HepG2 (cell line): ENCODE measurements at regions not wholly inside any gene's neighbourhood (a gene's known extent, or its start where the extent isn't known, plus 50 kb on each side); places are given as distances from the start of the nearest gene placed in this dataset.
A peak's percentile ranks its signal among the peaks of the same experiment; 100 is the strongest.

Experiments used
- ATAC-seq: fragments of 200-7000 bp; cut with Tn5 transposase; 3 replicates; pipeline ENCODE4 v1.9.1; 2020; ENCODE audit warnings: mild to moderate bottlenecking, moderate library complexity
- BruUV-seq: library from RNA; stranded (reverse); fragments of 400-500 nt; replicated peaks from 2 replicates; lab custom pipeline; 2021; lab: Mats Ljungman, UMichigan
- CTCF ChIA-PET: fragments of 300-600 bp; formaldehyde crosslinking; extraction: SDS; loops from one replicate; lab custom pipeline; 2021; ENCODE audit warnings: low total read pairs, inconsistent platforms, low intra/inter-chr PET ratio; lab: Yijun Ruan, JAX
- POLR2A ChIA-PET: fragments of 350-600 bp; sonication (Branson Sonifier 250); formaldehyde crosslinking; loops from one replicate; lab custom pipeline; 2020; ENCODE audit warnings: antibody characterized with exemption, inconsistent platforms; lab: Yijun Ruan, JAX
- DNase-seq: peaks from one replicate; pipeline ENCODE4 v3.0.0-alpha.2; 2015; ENCODE audit warnings: low spot score
- FAIRE-seq: peaks from 3 replicates; lab custom pipeline; 2011; peaks lifted over from hg19 to GRCh38; lab: Jason Lieb, UNC
- H2AFZ ChIP-seq: one replicate; pipeline ENCODE4 v1.6.1; 2011; ENCODE audit warnings: low read length, inconsistent platforms
- H3K27ac ChIP-seq: fragments of 300-600 bp; 3 replicates; pipeline ENCODE4 v1.8.0; 2011; ENCODE audit warnings: mixed run types, mild to moderate bottlenecking, mixed read lengths, low read length, inconsistent platforms; ENCODE audit not compliant: insufficient read depth; ENCODE audit errors: extremely low read length
- H3K27me3 ChIP-seq, 2 experiments: fragments of 200-600 bp in 1 of 2; 2 replicates in 1 of 2; 3 replicates in 1 of 2; pipeline versions ENCODE4 v1.6.0 to v1.8.0; 2011; ENCODE audit warnings: low read length in 2 of 2, mild to moderate bottlenecking in 2 of 2, moderate library complexity in 2 of 2, inconsistent platforms in 1 of 2; ENCODE audit not compliant: insufficient read depth in 2 of 2, control insufficient read depth in 1 of 2
- H3K36me3 ChIP-seq, 2 experiments: fragments of 200-600 bp in 1 of 2; replicated peaks in 1 of 2; 2 replicates in 1 of 2; 3 replicates in 1 of 2; pipeline versions ENCODE4 v1.5.1 to v1.8.0; 2011; ENCODE audit warnings: low read length in 2 of 2, inconsistent platforms in 1 of 2; ENCODE audit not compliant: insufficient read depth in 2 of 2, control insufficient read depth in 1 of 2
- H3K4me1 ChIP-seq: 2 replicates; pipeline ENCODE4 v1.5.1; 2012; ENCODE audit warnings: low read length, inconsistent platforms; ENCODE audit not compliant: insufficient read depth
- H3K4me2 ChIP-seq: 2 replicates; pipeline ENCODE4 v1.6.0; 2011; ENCODE audit warnings: low read depth, low read length, inconsistent platforms
- H3K4me3 ChIP-seq, 3 experiments: fragments of 200-600 bp in 1 of 3; sonication (generic), shearing (Covaris generic) in 1 of 3; replicated peaks in 1 of 3; 2 replicates each; pipeline ENCODE4 v1.5.1; 2011 to 2016; ENCODE audit warnings: low read length in 3 of 3, inconsistent platforms in 2 of 3, low read depth in 2 of 3, mild to moderate bottlenecking in 2 of 3, control low read depth in 1 of 3, mixed read lengths in 1 of 3; ENCODE audit not compliant: insufficient read depth in 1 of 3
- H3K79me2 ChIP-seq: one replicate; pipeline ENCODE4 v1.6.1; 2011; ENCODE audit warnings: low read length, inconsistent platforms; ENCODE audit not compliant: insufficient read depth
- H3K9ac ChIP-seq: 2 replicates; pipeline ENCODE4 v1.6.0; 2011; ENCODE audit warnings: mild to moderate bottlenecking, low read depth, low read length, inconsistent platforms; ENCODE audit not compliant: insufficient read depth
- H3K9me3 ChIP-seq: 2 replicates; pipeline ENCODE4 v1.5.1; 2012; ENCODE audit warnings: mild to moderate bottlenecking, low read length
- H4K20me1 ChIP-seq: 2 replicates; pipeline ENCODE4 v1.6.0; 2011; ENCODE audit warnings: inconsistent platforms, mild to moderate bottlenecking, low read length, moderate library complexity; ENCODE audit not compliant: insufficient read depth
- ATF4 ChIP-seq, 2 experiments: fragments of 450-650 bp in 1 of 2; sonication (generic) in 1 of 2; formaldehyde crosslinking; IDR thresholded peaks; 2 replicates each; pipeline versions ENCODE4 v1.5.0 to v1.8.0; 2020 to 2022; ENCODE audit warnings: mild to moderate bottlenecking in 1 of 2, missing genetic modification reagents in 1 of 2
- CEBPB ChIP-seq: IDR thresholded peaks from 2 replicates; pipeline ENCODE4 v1.6.1; 2011; ENCODE audit warnings: low read depth, low read length, improper control_type of control experiment, borderline replicate concordance
- HIVEP1 ChIP-seq: sonication (generic); formaldehyde crosslinking; IDR thresholded peaks from 2 replicates; pipeline ENCODE4 v1.4.0; 2020; ENCODE audit warnings: mild to moderate bottlenecking, missing genetic modification reagents
- WGBS: methylation state at CpG from one replicate; pipeline ENCODE4 v1.1.6; 2017; ENCODE audit warnings: low lambda C conversion rate; 5-methylcytosine and 5-hydroxymethylcytosine counted together
- in situ Hi-C: cut with HindIII; loops from 2 replicates; pipeline ENCODE4 v1.10.0; 2017; ENCODE audit warnings: low pct_unique_long_range_greater_than_20kb; ENCODE audit not compliant: extremely low pct_ligation_motif_present
- intact Hi-C: fragments of 100-400 bp; cut with micrococcal nuclease; formaldehyde crosslinking; loops from one replicate; pipeline ENCODE4 v1.10.0; 2022; ENCODE audit not compliant: unreplicated experiment
- TF ChIP-seq, protein P1 (sequence below): sonication (generic); formaldehyde crosslinking; IDR thresholded peaks from 2 replicates; pipeline ENCODE4 v1.5.0; 2020; ENCODE audit warnings: mild to moderate bottlenecking, missing genetic modification reagents, moderate library complexity
- TF ChIP-seq, protein P2 (sequence below): sonication (generic); formaldehyde crosslinking; IDR thresholded peaks from 2 replicates; pipeline ENCODE4 v1.5.0; 2020; ENCODE audit warnings: mild to moderate bottlenecking, missing genetic modification reagents

- no peak for FAIRE-seq
- no peak overlapping the region for H3K4me2 ChIP-seq
- no peak overlapping the region for H3K27ac ChIP-seq
- H3K27me3 ChIP-seq, result no peaks in the 10 kb centered on the region
- H3K79me2 ChIP-seq, result no peaks in the 10 kb centered on the region
- H3K4me3 ChIP-seq, result no peak overlapping the region
- DNase-seq, result no peak
- H3K36me3 ChIP-seq, result no peaks in the 10 kb centered on the region
- no TSS peak for BruUV-seq
- H3K9ac ChIP-seq, result no peak overlapping the region
- POLR2A ChIA-PET, result no interaction called here
- no peak for ATAC-seq
- H2AFZ ChIP-seq, result no peak overlapping the region
- intact Hi-C loops, result no loop called here
- under 1% methylated on average over 5 of the region's 5 CpGs for WGBS
- in situ Hi-C loops, result no loop called here
- no peaks in the 10 kb centered on the region for H4K20me1 ChIP-seq
- CTCF ChIA-PET, result no interaction called here
- 0 out of 2 replicates have a peak, but pooled peaks cover 2% of the 10 kb centered on the region for H3K9me3 ChIP-seq
- H3K4me1 ChIP-seq, result no peaks in the 10 kb centered on the region
- TF ChIP-seq CEBPB, result peak; percentile 72
- TF ChIP-seq ATF4 (CRISPR knock-in tag; IDR thresholded peaks at IDR 0.05), result 0 out of 4 replicates have a peak, but pooled peaks of 1 of the 2 experiments have one; percentile 16
- no peak for TF ChIP-seq HIVEP1
Measured at GRCh38 chr6:50608421-50608820, 104.9 kb upstream of the TFAP2D start.

GRCh38 chr6:50610562-50610961 is 102.8 kb upstream of the TFAP2D start:
- H3K4me3 ChIP-seq, result no peak overlapping the region
- H3K36me3 ChIP-seq, result no peaks in the 10 kb centered on the region
- in situ Hi-C loops (no loop called here), intact Hi-C loops (no loop called here)
- H4K20me1 ChIP-seq, result no peaks in the 10 kb centered on the region
- ChIA-PET POLR2A (no interaction called here), CTCF (no interaction called here)
- no TSS peak for BruUV-seq
- no peaks in the 10 kb centered on the region for H3K27me3 ChIP-seq
- peaks cover 4% of the 10 kb centered on the region; the same call in 1 of the 2 replicates for H3K9me3 ChIP-seq
- no peak overlapping the region for H3K9ac ChIP-seq
- ATAC-seq (no peak), FAIRE-seq (peak; percentile 32), DNase-seq (no peak)
- H2AFZ ChIP-seq, result no peak overlapping the region
- H3K79me2 ChIP-seq, result no peaks in the 10 kb centered on the region
- under 1% methylated on average over 2 of the region's 2 CpGs for WGBS
- H3K4me1 ChIP-seq, result no peaks in the 10 kb centered on the region
- no peak overlapping the region for H3K4me2 ChIP-seq
- TF ChIP-seq, protein P1, sequence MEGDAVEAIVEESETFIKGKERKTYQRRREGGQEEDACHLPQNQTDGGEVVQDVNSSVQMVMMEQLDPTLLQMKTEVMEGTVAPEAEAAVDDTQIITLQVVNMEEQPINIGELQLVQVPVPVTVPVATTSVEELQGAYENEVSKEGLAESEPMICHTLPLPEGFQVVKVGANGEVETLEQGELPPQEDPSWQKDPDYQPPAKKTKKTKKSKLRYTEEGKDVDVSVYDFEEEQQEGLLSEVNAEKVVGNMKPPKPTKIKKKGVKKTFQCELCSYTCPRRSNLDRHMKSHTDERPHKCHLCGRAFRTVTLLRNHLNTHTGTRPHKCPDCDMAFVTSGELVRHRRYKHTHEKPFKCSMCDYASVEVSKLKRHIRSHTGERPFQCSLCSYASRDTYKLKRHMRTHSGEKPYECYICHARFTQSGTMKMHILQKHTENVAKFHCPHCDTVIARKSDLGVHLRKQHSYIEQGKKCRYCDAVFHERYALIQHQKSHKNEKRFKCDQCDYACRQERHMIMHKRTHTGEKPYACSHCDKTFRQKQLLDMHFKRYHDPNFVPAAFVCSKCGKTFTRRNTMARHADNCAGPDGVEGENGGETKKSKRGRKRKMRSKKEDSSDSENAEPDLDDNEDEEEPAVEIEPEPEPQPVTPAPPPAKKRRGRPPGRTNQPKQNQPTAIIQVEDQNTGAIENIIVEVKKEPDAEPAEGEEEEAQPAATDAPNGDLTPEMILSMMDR, result 0 out of 2 replicates have a peak, but pooled peaks have one; percentile 5
- TF ChIP-seq, protein P2, sequence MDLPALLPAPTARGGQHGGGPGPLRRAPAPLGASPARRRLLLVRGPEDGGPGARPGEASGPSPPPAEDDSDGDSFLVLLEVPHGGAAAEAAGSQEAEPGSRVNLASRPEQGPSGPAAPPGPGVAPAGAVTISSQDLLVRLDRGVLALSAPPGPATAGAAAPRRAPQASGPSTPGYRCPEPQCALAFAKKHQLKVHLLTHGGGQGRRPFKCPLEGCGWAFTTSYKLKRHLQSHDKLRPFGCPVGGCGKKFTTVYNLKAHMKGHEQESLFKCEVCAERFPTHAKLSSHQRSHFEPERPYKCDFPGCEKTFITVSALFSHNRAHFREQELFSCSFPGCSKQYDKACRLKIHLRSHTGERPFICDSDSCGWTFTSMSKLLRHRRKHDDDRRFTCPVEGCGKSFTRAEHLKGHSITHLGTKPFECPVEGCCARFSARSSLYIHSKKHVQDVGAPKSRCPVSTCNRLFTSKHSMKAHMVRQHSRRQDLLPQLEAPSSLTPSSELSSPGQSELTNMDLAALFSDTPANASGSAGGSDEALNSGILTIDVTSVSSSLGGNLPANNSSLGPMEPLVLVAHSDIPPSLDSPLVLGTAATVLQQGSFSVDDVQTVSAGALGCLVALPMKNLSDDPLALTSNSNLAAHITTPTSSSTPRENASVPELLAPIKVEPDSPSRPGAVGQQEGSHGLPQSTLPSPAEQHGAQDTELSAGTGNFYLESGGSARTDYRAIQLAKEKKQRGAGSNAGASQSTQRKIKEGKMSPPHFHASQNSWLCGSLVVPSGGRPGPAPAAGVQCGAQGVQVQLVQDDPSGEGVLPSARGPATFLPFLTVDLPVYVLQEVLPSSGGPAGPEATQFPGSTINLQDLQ, result no peak
- H3K27ac ChIP-seq, result no peak overlapping the region
